Sigmoid colon (tissue), 3 donors: ENCODE measurements at regions not wholly inside any gene's neighbourhood (a gene's known extent, or its start where the extent isn't known, plus 50 kb on each side); places are given as distances from the start of the nearest gene placed in this dataset.

Experiments
- CTCF ChIP-seq, 4 experiments: fragments of 450-650 bp in 3 of 4; fragments of 200-600 bp in 1 of 4; IDR thresholded peaks; one replicate each; pipeline ENCODE4 v1.5.1; 2016 to 2019; ENCODE audit warnings: antibody characterized with exemption in 4 of 4, mild to moderate bottlenecking in 3 of 4, moderate library complexity in 2 of 4
- POLR2A ChIP-seq, 2 donors: fragments of 450-650 bp; IDR thresholded peaks; one replicate each; pipeline ENCODE4 v1.6.1; 2016; ENCODE audit warnings: antibody characterized with exemption in 2 of 2, mild to moderate bottlenecking in 2 of 2, moderate library complexity in 2 of 2

GRCh38 chr2:239636808-239637207 is 236.0 kb upstream of the HDAC4 start:
- TF ChIP-seq POLR2A (IDR thresholded peaks at IDR 0.05) (no peak), CTCF (IDR thresholded peaks at IDR 0.05) (no peak)
